Ectodermal cell (in vitro differentiated cells): ENCODE measurements at regions not wholly inside any gene's neighbourhood (a gene's known extent, or its start where the extent isn't known, plus 50 kb on each side); places are given as distances from the start of the nearest gene placed in this dataset.
A peak's percentile ranks its signal among the peaks of the same experiment; 100 is the strongest.

Experiments
- H3K27ac ChIP-seq: 2 replicates; pipeline ENCODE4 v1.7.0; 2013; ENCODE audit warnings: mild to moderate bottlenecking, low read depth, low read length; ENCODE audit not compliant: insufficient read depth, poor library complexity, severe bottlenecking
- H3K27me3 ChIP-seq: 2 replicates; pipeline ENCODE4 v1.7.0; 2013; ENCODE audit warnings: mild to moderate bottlenecking, low read length; ENCODE audit not compliant: insufficient read depth, control insufficient read depth, poor library complexity, severe bottlenecking
- H3K36me3 ChIP-seq: one replicate; pipeline ENCODE4 v1.7.0; 2013; ENCODE audit warnings: low read length; ENCODE audit not compliant: control insufficient read depth, insufficient read depth
- H3K4me1 ChIP-seq: one replicate; pipeline ENCODE4 v1.7.0; 2013; ENCODE audit warnings: low read length; ENCODE audit not compliant: control insufficient read depth, insufficient read depth
- H3K4me3 ChIP-seq: 2 replicates; pipeline ENCODE4 v1.7.0; 2013; ENCODE audit warnings: low read depth, low read length, control low read depth; ENCODE audit not compliant: insufficient read depth
- H3K9me3 ChIP-seq: 2 replicates; pipeline ENCODE4 v1.7.0; 2013; ENCODE audit warnings: mild to moderate bottlenecking, low read length, moderate library complexity; ENCODE audit not compliant: control insufficient read depth
- WGBS, 2 experiments: methylation state at CpG; one replicate each; pipeline ENCODE4 v1.1.7; 2013; ENCODE audit warnings: missing lambda C conversion rate in 2 of 2; 5-methylcytosine and 5-hydroxymethylcytosine counted together

GRCh38 chr3:168834558-168834957 is 738.8 kb upstream of the GOLIM4 start:
- no peaks in the 10 kb centered on the region for H3K9me3 ChIP-seq
- no peaks in the 10 kb centered on the region for H3K27me3 ChIP-seq
- no peak overlapping the region for H3K27ac ChIP-seq
- no peaks in the 10 kb centered on the region for H3K36me3 ChIP-seq
- H3K4me1 ChIP-seq = peaks cover under 1% of the 10 kb centered on the region
- no CpG with 5 or more reads among the region's 1 CpG for WGBS, 2 experiments
- no peak overlapping the region for H3K4me3 ChIP-seq

GRCh38 chr3:168828943-168829342 is 733.2 kb upstream of the GOLIM4 start:
- no peaks in the 10 kb centered on the region for H3K36me3 ChIP-seq
- H3K9me3 ChIP-seq = no peaks in the 10 kb centered on the region
- no peak overlapping the region for H3K27ac ChIP-seq
- peaks cover 2% of the 10 kb centered on the region for H3K4me1 ChIP-seq
- WGBS, 2 experiments = 9 to 28% methylated on average over 5 of the region's 5 CpGs
- H3K27me3 ChIP-seq = no peaks in the 10 kb centered on the region
- no peak overlapping the region for H3K4me3 ChIP-seq

- no peaks in the 10 kb centered on the region for H3K36me3 ChIP-seq
- WGBS, 2 experiments = no CpG with 5 or more reads among the region's 1 CpG
- no peaks in the 10 kb centered on the region for H3K9me3 ChIP-seq
- peaks cover 2% of the 10 kb centered on the region for H3K4me1 ChIP-seq
- H3K27me3 ChIP-seq = no peaks in the 10 kb centered on the region
- no peak overlapping the region for H3K4me3 ChIP-seq
- no peak overlapping the region for H3K27ac ChIP-seq
Measured at GRCh38 chr3:168828536-168828935, 732.8 kb upstream of the GOLIM4 start.

GRCh38 chr3:168828014-168828413 is 732.3 kb upstream of the GOLIM4 start:
- no peak overlapping the region for H3K27ac ChIP-seq

GRCh38 chr3:168824107-168824506 is 728.4 kb upstream of the GOLIM4 start:
- 89 to 94% methylated on average over 2 of the region's 2 CpGs for WGBS, 2 experiments
- no peak overlapping the region for H3K27ac ChIP-seq
- no peak overlapping the region for H3K4me3 ChIP-seq
- H3K36me3 ChIP-seq = no peaks in the 10 kb centered on the region
- H3K9me3 ChIP-seq = no peaks in the 10 kb centered on the region
- no peaks in the 10 kb centered on the region for H3K4me1 ChIP-seq
- no peaks in the 10 kb centered on the region for H3K27me3 ChIP-seq

More at GRCh38 chr3:168828014-168828413, 732.3 kb upstream of the GOLIM4 start:
- no peaks in the 10 kb centered on the region for H3K9me3 ChIP-seq
- no peaks in the 10 kb centered on the region for H3K27me3 ChIP-seq
- peaks cover 2% of the 10 kb centered on the region for H3K4me1 ChIP-seq
- H3K4me3 ChIP-seq = no peak overlapping the region
- no peaks in the 10 kb centered on the region for H3K36me3 ChIP-seq
- WGBS, 2 experiments = 83 to 86% methylated on average over 4 of the region's 4 CpGs

- Histone ChIP-seq H3K4me3 (no peak overlapping the region), H3K4me1 (no peaks in the 10 kb centered on the region), H3K36me3 (no peaks in the 10 kb centered on the region), H3K27ac (no peak overlapping the region), H3K9me3 (no peaks in the 10 kb centered on the region), H3K27me3 (no peaks in the 10 kb centered on the region)
- 93 to 94% methylated on average over 5 of the region's 5 CpGs for WGBS, 2 experiments
Measured at GRCh38 chr3:168823466-168823865, 727.7 kb upstream of the GOLIM4 start.

GRCh38 chr3:168820810-168821415 is 725.2 kb upstream of the GOLIM4 start:
- H3K27ac ChIP-seq = no peak overlapping the region
- 94 to 95% methylated on average over 8 of the region's 8 CpGs for WGBS, 2 experiments
- no peaks in the 10 kb centered on the region for H3K36me3 ChIP-seq
- no peaks in the 10 kb centered on the region for H3K9me3 ChIP-seq
- peaks cover 12% of the 10 kb centered on the region for H3K4me1 ChIP-seq
- H3K27me3 ChIP-seq = no peaks in the 10 kb centered on the region
- no peak overlapping the region for H3K4me3 ChIP-seq

GRCh38 chr3:168817177-168817576 is 721.5 kb upstream of the GOLIM4 start:
- no peaks in the 10 kb centered on the region for H3K36me3 ChIP-seq
- H3K9me3 ChIP-seq = no peaks in the 10 kb centered on the region
- no peak overlapping the region for H3K27ac ChIP-seq
- WGBS, 2 experiments = 88% methylated on average over 4 of the region's 4 CpGs
- H3K4me3 ChIP-seq = no peak overlapping the region
- no peaks in the 10 kb centered on the region for H3K27me3 ChIP-seq
- H3K4me1 ChIP-seq = peaks cover 21% of the 10 kb centered on the region

- H3K4me3 ChIP-seq = no peak overlapping the region
- no peaks in the 10 kb centered on the region for H3K9me3 ChIP-seq
- 74 to 83% methylated on average over 2 of the region's 2 CpGs for WGBS, 2 experiments
- peaks cover 26% of the 10 kb centered on the region for H3K4me1 ChIP-seq
- no peak overlapping the region for H3K27ac ChIP-seq
- H3K36me3 ChIP-seq = no peaks in the 10 kb centered on the region
- H3K27me3 ChIP-seq = no peaks in the 10 kb centered on the region
Measured at GRCh38 chr3:168815946-168816345, 720.2 kb upstream of the GOLIM4 start.

- WGBS, 2 experiments = 73 to 74% methylated on average over 2 of the region's 2 CpGs
- peak overlapping the region; percentile 2 for H3K27ac ChIP-seq
- H3K27me3 ChIP-seq = no peaks in the 10 kb centered on the region
- peaks cover 28% of the 10 kb centered on the region for H3K4me1 ChIP-seq
- H3K36me3 ChIP-seq = no peaks in the 10 kb centered on the region
- no peak overlapping the region for H3K4me3 ChIP-seq
- H3K9me3 ChIP-seq = no peaks in the 10 kb centered on the region
Measured at GRCh38 chr3:168813225-168813802, 717.6 kb upstream of the GOLIM4 start.
